H1 (cell line): ENCODE measurements at regions not wholly inside any gene's neighbourhood (a gene's known extent, or its start where the extent isn't known, plus 50 kb on each side); places are given as distances from the start of the nearest gene placed in this dataset.

ENCODE experiments used
- CTCF ChIA-PET: fragments of 300-600 bp; sonication (Branson Sonifier 250); formaldehyde crosslinking; loops from one replicate; lab custom pipeline; 2021; ENCODE audit not compliant: partially characterized antibody; lab: Charles Lee
- POLR2A ChIA-PET: fragments of 300-600 bp; sonication (Branson Sonifier 250); formaldehyde crosslinking; loops from one replicate; lab custom pipeline; 2021; ENCODE audit warnings: inconsistent platforms; ENCODE audit not compliant: partially characterized antibody; lab: Charles Lee
- DNase-seq, 2 experiments: peaks; one replicate each; pipeline versions ENCODE4 v3.0.0 to v3.0.0-alpha.2; 2010 to 2022; ENCODE audit warnings: low spot score in 2 of 2, low read depth in 1 of 2, mixed read lengths in 1 of 2
- FAIRE-seq: peaks from 2 replicates; lab custom pipeline; 2011; peaks lifted over from hg19 to GRCh38; lab: Jason Lieb, UNC
- H2AFZ ChIP-seq: 2 replicates; pipeline ENCODE4 v1.8.1; 2012; ENCODE audit warnings: low read length, inconsistent platforms
- H2AK5ac ChIP-seq: 2 replicates; pipeline ENCODE4 v1.6.1; 2013; ENCODE audit warnings: low read depth, low read length
- H2BK120ac ChIP-seq: replicated peaks from 2 replicates; pipeline ENCODE3; 2013; ENCODE audit warnings: low read depth, low read length, inconsistent platforms
- H2BK12ac ChIP-seq: 2 replicates; pipeline ENCODE4 v1.6.1; 2013; ENCODE audit warnings: low read depth, low read length
- H2BK15ac ChIP-seq: 2 replicates; pipeline ENCODE4 v1.6.1; 2013; ENCODE audit warnings: low read length
- H2BK20ac ChIP-seq: 2 replicates; pipeline ENCODE4 v1.6.1; 2013; ENCODE audit warnings: low read length
- H2BK5ac ChIP-seq: 2 replicates; pipeline ENCODE4 v1.6.1; 2013; ENCODE audit warnings: low read depth, low read length
- H3K14ac ChIP-seq: 2 replicates; pipeline ENCODE4 v1.6.1; 2013; ENCODE audit warnings: inconsistent platforms; ENCODE audit not compliant: insufficient read length
- H3K18ac ChIP-seq: 2 replicates; pipeline ENCODE4 v1.6.1; 2013; ENCODE audit warnings: low read length; ENCODE audit errors: extremely low read depth
- H3K23ac ChIP-seq: 2 replicates; pipeline ENCODE4 v1.6.1; 2013; ENCODE audit warnings: inconsistent platforms; ENCODE audit not compliant: insufficient read length
- H3K23me2 ChIP-seq: 2 replicates; pipeline ENCODE4 v1.6.1; 2013; ENCODE audit warnings: low read depth, low read length
- H3K27ac ChIP-seq: 2 replicates; pipeline ENCODE4 v1.6.1; 2011; ENCODE audit warnings: low read depth, low read length, inconsistent platforms
- H3K27me3 ChIP-seq, 4 experiments: replicated peaks in 1 of 4; 1 replicate in 1 of 4; 2 replicates in 3 of 4; pipeline versions ENCODE4 v1.6.1 to v1.8.1; 2011 to 2013; ENCODE audit warnings: low read length in 3 of 4, mild to moderate bottlenecking in 3 of 4, inconsistent platforms in 2 of 4, mixed read lengths in 2 of 4, moderate library complexity in 1 of 4; ENCODE audit not compliant: control insufficient read depth in 3 of 4, insufficient read depth in 3 of 4; ENCODE audit errors: extremely low read depth in 1 of 4
- H3K36me3 ChIP-seq, 4 experiments: 2 replicates each; pipeline versions ENCODE4 v1.6.1 to v1.8.1; 2011 to 2013; ENCODE audit warnings: mild to moderate bottlenecking in 4 of 4, low read length in 3 of 4, moderate library complexity in 2 of 4, control low read depth in 1 of 4, inconsistent platforms in 1 of 4; ENCODE audit not compliant: insufficient read depth in 4 of 4, control insufficient read depth in 2 of 4
- H3K4ac ChIP-seq: replicated peaks from 2 replicates; pipeline ENCODE3; 2013; ENCODE audit warnings: low read length, low read depth, mixed read lengths, inconsistent platforms; ENCODE audit not compliant: insufficient read length
- H3K4me1 ChIP-seq, 4 experiments: replicated peaks in 1 of 4; 1 replicate in 1 of 4; 2 replicates in 3 of 4; pipeline versions ENCODE4 v1.6.1 to v1.8.1; 2011 to 2013; ENCODE audit warnings: low read length in 3 of 4, inconsistent platforms in 2 of 4, mixed read lengths in 1 of 4; ENCODE audit not compliant: insufficient read depth in 4 of 4, control insufficient read depth in 3 of 4
- H3K4me2 ChIP-seq, 2 experiments: 2 replicates each; pipeline versions ENCODE4 v1.6.1 to v1.8.1; 2011 to 2013; ENCODE audit warnings: low read depth in 2 of 2, low read length in 2 of 2, control low read depth in 1 of 2, inconsistent platforms in 1 of 2, mild to moderate bottlenecking in 1 of 2; ENCODE audit not compliant: insufficient read depth in 1 of 2
- H3K4me3 ChIP-seq, 4 experiments: fragments of 200-600, 300-600 bp in 1 of 4; sonication (generic), shearing (Covaris generic), sonication (Bioruptor Twin) in 1 of 4; 2 replicates each; pipeline versions ENCODE4 v1.5.1 to v1.8.1; 2011 to 2016; ENCODE audit warnings: low read length in 4 of 4, low read depth in 3 of 4, control low read depth in 2 of 4, inconsistent platforms in 2 of 4, mild to moderate bottlenecking in 2 of 4, mixed read lengths in 1 of 4, moderate library complexity in 1 of 4; ENCODE audit not compliant: insufficient read depth in 2 of 4; ENCODE audit errors: extremely low read depth in 1 of 4
- H3K56ac ChIP-seq: replicated peaks from 2 replicates; pipeline ENCODE3; 2013; ENCODE audit warnings: low read depth, mild to moderate bottlenecking, mixed read lengths, low read length, inconsistent platforms; ENCODE audit not compliant: insufficient read length
- H3K79me1 ChIP-seq: 2 replicates; pipeline ENCODE4 v1.6.1; 2013; ENCODE audit warnings: low read depth, low read length, control low read depth
- H3K79me2 ChIP-seq, 2 experiments: 2 replicates each; pipeline versions ENCODE4 v1.6.1 to v1.8.1; 2012 to 2013; ENCODE audit warnings: low read length in 2 of 2, mild to moderate bottlenecking in 2 of 2, inconsistent platforms in 1 of 2; ENCODE audit not compliant: insufficient read depth in 2 of 2, control insufficient read depth in 1 of 2
- H3K9ac ChIP-seq, 4 experiments: replicated peaks in 1 of 4; 1 replicate in 1 of 4; 2 replicates in 3 of 4; pipeline versions ENCODE4 v1.6.1 to v1.8.1; 2011 to 2013; ENCODE audit warnings: low read depth in 3 of 4, low read length in 3 of 4, control low read depth in 2 of 4, mild to moderate bottlenecking in 2 of 4, moderate library complexity in 2 of 4, inconsistent platforms in 1 of 4; ENCODE audit errors: extremely low read depth in 1 of 4
- H3K9me3 ChIP-seq, 2 experiments: 2 replicates each; pipeline versions ENCODE4 v1.6.1 to v1.8.1; 2012 to 2013; ENCODE audit warnings: mild to moderate bottlenecking in 2 of 2, moderate library complexity in 2 of 2, control low read depth in 1 of 2, inconsistent platforms in 1 of 2, low read depth in 1 of 2, low read length in 1 of 2, mixed read lengths in 1 of 2; ENCODE audit not compliant: insufficient read depth in 2 of 2
- H4K20me1 ChIP-seq, 2 experiments: replicated peaks in 1 of 2; 2 replicates each; pipeline versions ENCODE3 to v1.8.1; 2011 to 2013; ENCODE audit warnings: inconsistent platforms in 2 of 2, low read length in 2 of 2, mild to moderate bottlenecking in 1 of 2; ENCODE audit not compliant: insufficient read depth in 2 of 2, control insufficient read depth in 1 of 2
- H4K5ac ChIP-seq: 2 replicates; pipeline ENCODE4 v1.6.1; 2013; ENCODE audit warnings: low read length, low read depth, mixed read lengths, inconsistent platforms; ENCODE audit not compliant: insufficient read length
- H4K8ac ChIP-seq: 2 replicates; pipeline ENCODE4 v1.8.0; 2013; ENCODE audit warnings: mild to moderate bottlenecking, moderate library complexity, low read length, inconsistent platforms; ENCODE audit not compliant: insufficient read depth; ENCODE audit errors: extremely low read depth
- H4K91ac ChIP-seq: replicated peaks from 2 replicates; pipeline ENCODE3; 2013; ENCODE audit warnings: low read length, mixed read lengths, inconsistent platforms; ENCODE audit not compliant: insufficient read length
- EGR1 ChIP-seq: IDR thresholded peaks from 2 replicates; pipeline ENCODE4 v1.6.1; 2011; ENCODE audit warnings: low read depth, low read length, borderline replicate concordance
- WGBS, 2 experiments: shearing (Covaris generic) in 1 of 2; methylation state at CpG; one replicate each; pipeline versions ENCODE4 v1.1.6 to v1.1.7; 2013 to 2015; ENCODE audit warnings: low lambda C conversion rate in 2 of 2, mixed read lengths in 2 of 2, inconsistent platforms in 1 of 2, low coverage in 1 of 2, missing lambda C conversion rate in 1 of 2; ENCODE audit not compliant: insufficient replicate concordance in 2 of 2, insufficient coverage in 1 of 2, insufficient read length in 1 of 2; ENCODE audit errors: extremely low coverage in 1 of 2, missing lambda C conversion rate in 1 of 2; 5-methylcytosine and 5-hydroxymethylcytosine counted together

- Histone ChIP-seq H3K79me2 (no peaks in the 10 kb centered on the region), H3K4me1 (peaks cover 0 to 6% (median 0%) of the 10 kb centered on the region in 4 experiments; a peak in 1 of 7 replicates), H2BK12ac (no peak overlapping the region), H4K8ac (no peak overlapping the region), H2AFZ (no peak overlapping the region), H3K36me3 (no peaks in the 10 kb centered on the region), H3K23me2 (no peaks in the 10 kb centered on the region), H4K91ac (no peak overlapping the region), H3K18ac (no peak overlapping the region), H3K27me3 (no peaks in the 10 kb centered on the region), H3K4me2 (no peak overlapping the region), H3K79me1 (no peaks in the 10 kb centered on the region), H2BK5ac (no peak overlapping the region), H2AK5ac (no peak overlapping the region), H3K56ac (no peak overlapping the region), H4K5ac (no peak overlapping the region), H3K14ac (no peak overlapping the region), H4K20me1 (no peaks in the 10 kb centered on the region), H3K23ac (no peak overlapping the region), H2BK15ac (no peak overlapping the region), H3K27ac (no peak overlapping the region), H2BK20ac (no peak overlapping the region), H3K9ac (no peak overlapping the region), H3K4ac (no peak overlapping the region), H3K9me3 (no peaks in the 10 kb centered on the region), H2BK120ac (no peak overlapping the region), H3K4me3 (no peak overlapping the region)
- no peak for DNase-seq
- no peak for FAIRE-seq
- POLR2A ChIA-PET, result no interaction called here
- WGBS, 2 experiments, result 91% methylated on average over 11 of the region's 11 CpGs; no CpG with 5 or more reads in 1 of the 2 experiments
- CTCF ChIA-PET, result interaction anchor here (0.7 to 1.0 kb wide), 4 partner anchors 9 to 123 kb away, joined by 3 to 4 read pairs (median 3); no protein-coding TSS in a partner anchor
- no peak for TF ChIP-seq EGR1
These were observed 220.9 kb downstream of the ACTL7B start for GRCh38 chr9:108634672-108635462.
